Uterus (tissue), 3 donors: ENCODE measurements at regions not wholly inside any gene's neighbourhood (a gene's known extent, or its start where the extent isn't known, plus 50 kb on each side); places are given as distances from the start of the nearest gene placed in this dataset.

Source experiments
- DNase-seq, 2 donors: peaks; one replicate each; pipeline ENCODE4 v3.0.0-alpha.2; 2019 to 2020
- H3K27ac ChIP-seq, 2 donors: fragments of 200-600 bp; sonication (generic); 1 replicate in 1 of 2; 2 replicates in 1 of 2; pipeline ENCODE4 v1.5.1; 2016 to 2018
- H3K27me3 ChIP-seq, 2 donors: fragments of 200-600 bp; sonication (generic); one replicate each; pipeline ENCODE4 v1.5.1; 2018 to 2019; ENCODE audit warnings: control low read depth in 1 of 2
- H3K36me3 ChIP-seq, 2 donors: fragments of 200-600 bp; sonication (generic); one replicate each; pipeline ENCODE4 v1.5.1; 2019; ENCODE audit warnings: control low read depth in 1 of 2
- H3K4me1 ChIP-seq, 2 donors: fragments of 200-600 bp; sonication (generic); one replicate each; pipeline ENCODE4 v1.5.1; 2018 to 2019; ENCODE audit warnings: control low read depth in 1 of 2
- H3K4me3 ChIP-seq, 2 donors: fragments of 200-600 bp; sonication (generic); 1 replicate in 1 of 2; 2 replicates in 1 of 2; pipeline ENCODE4 v1.5.1; 2018 to 2019; ENCODE audit warnings: mild to moderate bottlenecking in 1 of 2
- H3K9me3 ChIP-seq, 2 donors: fragments of 200-600 bp; sonication (generic); one replicate each; pipeline ENCODE4 v1.5.1; 2019; ENCODE audit warnings: control low read depth in 1 of 2
- POLR2A ChIP-seq, 2 donors: fragments of 450-650 bp; IDR thresholded peaks; one replicate each; pipeline ENCODE4 v1.6.1; 2016; ENCODE audit warnings: antibody characterized with exemption in 2 of 2, mild to moderate bottlenecking in 1 of 2, moderate library complexity in 1 of 2
- intact Hi-C: fragments of 100-400 bp; cut with DNase I; formaldehyde crosslinking; loops from one replicate; pipeline ENCODE4 v1.15.1; 2023; ENCODE audit warnings: low total_unique reads
- TF ChIP-seq, protein P1 (sequence below), 4 experiments: fragments of 200-600 bp in 2 of 4; fragments of 450-650 bp in 2 of 4; sonication (generic) in 2 of 4; IDR thresholded peaks; one replicate each; pipeline ENCODE4 v1.5.1; 2016 to 2019; ENCODE audit warnings: antibody characterized with exemption in 4 of 4, mild to moderate bottlenecking in 2 of 4, moderate library complexity in 1 of 4
- donor health status: DM: yes; HTN: yes; CAD: no.

GRCh38 chr5:91867799-91868198 lies 484.7 kb upstream of the ARRDC3 start:
- Histone ChIP-seq H3K9me3 (no peaks in the 10 kb centered on the region), H3K4me1 (no peaks in the 10 kb centered on the region), H3K27me3 (no peaks in the 10 kb centered on the region), H3K4me3 (no peak overlapping the region), H3K36me3 (no peaks in the 10 kb centered on the region), H3K27ac (no peak overlapping the region)
- no peak for DNase-seq
- TF ChIP-seq POLR2A (IDR thresholded peaks at IDR 0.05) = no peak
- TF ChIP-seq, protein P1, sequence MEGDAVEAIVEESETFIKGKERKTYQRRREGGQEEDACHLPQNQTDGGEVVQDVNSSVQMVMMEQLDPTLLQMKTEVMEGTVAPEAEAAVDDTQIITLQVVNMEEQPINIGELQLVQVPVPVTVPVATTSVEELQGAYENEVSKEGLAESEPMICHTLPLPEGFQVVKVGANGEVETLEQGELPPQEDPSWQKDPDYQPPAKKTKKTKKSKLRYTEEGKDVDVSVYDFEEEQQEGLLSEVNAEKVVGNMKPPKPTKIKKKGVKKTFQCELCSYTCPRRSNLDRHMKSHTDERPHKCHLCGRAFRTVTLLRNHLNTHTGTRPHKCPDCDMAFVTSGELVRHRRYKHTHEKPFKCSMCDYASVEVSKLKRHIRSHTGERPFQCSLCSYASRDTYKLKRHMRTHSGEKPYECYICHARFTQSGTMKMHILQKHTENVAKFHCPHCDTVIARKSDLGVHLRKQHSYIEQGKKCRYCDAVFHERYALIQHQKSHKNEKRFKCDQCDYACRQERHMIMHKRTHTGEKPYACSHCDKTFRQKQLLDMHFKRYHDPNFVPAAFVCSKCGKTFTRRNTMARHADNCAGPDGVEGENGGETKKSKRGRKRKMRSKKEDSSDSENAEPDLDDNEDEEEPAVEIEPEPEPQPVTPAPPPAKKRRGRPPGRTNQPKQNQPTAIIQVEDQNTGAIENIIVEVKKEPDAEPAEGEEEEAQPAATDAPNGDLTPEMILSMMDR (IDR thresholded peaks at IDR 0.05) = no peak
- intact Hi-C loops = no loop called here

DNA sequence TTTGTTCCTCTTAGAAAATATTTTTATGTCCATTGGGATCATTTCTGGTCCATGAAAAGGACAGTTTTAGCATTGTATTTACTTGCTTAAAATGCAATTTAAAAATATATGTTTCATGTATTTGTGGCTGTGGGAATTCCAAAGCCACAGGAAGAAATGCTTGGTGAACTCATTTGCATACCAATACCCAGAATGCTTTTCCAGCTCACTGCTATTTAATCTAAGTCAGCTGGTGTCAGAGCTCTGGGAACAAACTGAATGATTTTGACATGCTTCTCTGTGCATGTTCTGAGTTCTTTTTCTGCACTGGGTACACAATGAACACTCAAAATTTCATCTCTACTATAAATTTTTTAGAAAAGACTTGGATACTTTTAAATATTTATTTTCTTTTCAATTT lies 482.8 kb upstream of the ARRDC3 start:
- no peak overlapping the region for H3K4me3 ChIP-seq
- H3K9me3 ChIP-seq = no peaks in the 10 kb centered on the region
- intact Hi-C loops = no loop called here
- no peaks in the 10 kb centered on the region for H3K4me1 ChIP-seq
- no peak overlapping the region for H3K27ac ChIP-seq
- no peaks in the 10 kb centered on the region for H3K36me3 ChIP-seq
- H3K27me3 ChIP-seq = no peaks in the 10 kb centered on the region
- DNase-seq = no peak
- no peak for TF ChIP-seq POLR2A (IDR thresholded peaks at IDR 0.05)
- TF ChIP-seq, protein P1 (IDR thresholded peaks at IDR 0.05) = no peak

GRCh38 chr5:91864962-91865361 lies 481.8 kb upstream of the ARRDC3 start:
- no peaks in the 10 kb centered on the region for H3K9me3 ChIP-seq
- no peaks in the 10 kb centered on the region for H3K27me3 ChIP-seq
- no peaks in the 10 kb centered on the region for H3K4me1 ChIP-seq
- H3K4me3 ChIP-seq = no peak overlapping the region
- TF ChIP-seq, protein P1 (IDR thresholded peaks at IDR 0.05) = no peak
- no peak for TF ChIP-seq POLR2A (IDR thresholded peaks at IDR 0.05)
- H3K27ac ChIP-seq = no peak overlapping the region
- H3K36me3 ChIP-seq = no peaks in the 10 kb centered on the region
- intact Hi-C loops = no loop called here
- DNase-seq = no peak

DNA sequence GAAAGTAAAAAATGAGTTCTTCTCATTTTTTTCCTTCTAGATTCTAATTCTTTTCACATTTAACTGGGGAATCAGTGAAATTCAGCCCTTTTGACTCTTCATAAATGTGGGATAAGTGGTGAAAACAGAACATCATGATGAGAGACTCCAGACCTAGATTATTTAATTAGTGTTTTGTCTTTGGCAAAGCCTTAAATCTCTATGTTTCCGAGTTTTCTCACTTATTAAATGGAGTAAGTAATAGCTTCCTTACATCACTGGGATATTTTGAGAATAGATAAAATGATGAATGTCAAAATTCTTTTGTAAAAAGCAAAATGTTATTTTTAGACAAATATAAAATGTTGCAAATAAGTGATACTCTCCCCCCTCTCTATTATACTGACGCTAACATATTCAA lies 468.6 kb upstream of the ARRDC3 start:
- Histone ChIP-seq H3K4me1 (no peaks in the 10 kb centered on the region), H3K9me3 (no peaks in the 10 kb centered on the region), H3K27ac (no peak overlapping the region), H3K4me3 (no peak overlapping the region), H3K27me3 (no peaks in the 10 kb centered on the region), H3K36me3 (no peaks in the 10 kb centered on the region)
- intact Hi-C loops = no loop called here
- no peak for DNase-seq
- TF ChIP-seq, protein P1 (IDR thresholded peaks at IDR 0.05) = no peak
- no peak for TF ChIP-seq POLR2A (IDR thresholded peaks at IDR 0.05)

DNA sequence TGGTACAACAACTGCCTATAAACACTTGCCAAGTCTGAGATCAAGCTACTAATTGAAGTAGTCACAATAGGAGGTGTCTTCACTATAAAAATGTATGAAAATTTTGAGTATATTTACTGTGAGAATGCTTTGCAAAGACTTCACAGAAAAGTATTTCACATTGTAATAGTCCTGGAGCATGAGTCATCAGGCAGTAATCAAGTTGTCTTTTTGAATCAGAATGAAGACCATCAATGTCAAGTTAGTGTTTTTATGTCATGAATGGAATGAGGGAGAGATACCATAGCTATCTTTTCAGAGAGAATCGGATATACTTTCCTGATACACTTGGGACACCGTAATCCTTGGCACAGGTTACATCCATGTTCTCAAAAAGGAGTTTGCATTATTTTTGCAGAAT lies 466.9 kb upstream of the ARRDC3 start:
- Histone ChIP-seq H3K9me3 (no peaks in the 10 kb centered on the region), H3K27ac (no peak overlapping the region), H3K4me3 (no peak overlapping the region), H3K4me1 (no peaks in the 10 kb centered on the region), H3K36me3 (no peaks in the 10 kb centered on the region), H3K27me3 (no peaks in the 10 kb centered on the region)
- no peak for DNase-seq
- intact Hi-C loops = no loop called here
- TF ChIP-seq, protein P1 (IDR thresholded peaks at IDR 0.05) = no peak
- no peak for TF ChIP-seq POLR2A (IDR thresholded peaks at IDR 0.05)
